ENCODE measurements at regions not wholly inside any gene's neighbourhood (a gene's known extent, or its start where the extent isn't known, plus 50 kb on each side); places are given as distances from the start of the nearest gene placed in this dataset.

DNA sequence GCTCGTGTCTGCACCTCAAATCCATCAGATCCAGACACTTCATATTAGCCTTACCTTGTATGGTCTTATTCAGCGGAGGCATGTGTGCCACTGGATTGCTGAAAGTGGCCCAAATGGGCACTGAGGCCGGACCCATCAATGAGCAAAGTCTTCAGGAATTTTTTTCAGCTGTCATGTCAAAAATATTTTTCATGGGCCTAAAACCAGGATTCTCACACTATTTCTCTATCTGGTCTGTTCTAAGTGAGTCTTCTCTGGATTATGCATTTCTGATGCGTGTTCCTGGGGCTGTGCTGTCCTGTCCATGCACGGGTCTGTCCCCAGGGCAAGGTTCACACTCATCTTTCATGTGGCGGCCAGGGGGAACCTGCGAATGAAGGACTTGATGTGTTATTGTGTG lies 94.6 kb downstream of the KCNA5 start:
- peaks cover 5 to 19% (median 6%) of the 10 kb centered on the region in 4 donors for H3K9me3 ChIP-seq (ENCODE audit: control insufficient read depth in 4 of 4, low read length in 3 of 4)
- WGBS: 80% methylated on average over 7 of the region's 7 CpGs
- no peaks in the 10 kb centered on the region for H3K4me1 ChIP-seq (ENCODE audit: control insufficient read depth in 4 of 4, insufficient read depth in 4 of 4, low read length in 3 of 4)
- no peak overlapping the region for H3K4me3 ChIP-seq (ENCODE audit: low read depth in 1 of 3, low read length in 3 of 3)
- no peak for DNase-seq (ENCODE audit: low spot score)
- H3K9ac ChIP-seq (ENCODE audit: low read depth in 1 of 2, low read length in 2 of 2): no peak overlapping the region
- H3K27me3 ChIP-seq (ENCODE audit: control insufficient read depth in 4 of 4, insufficient read depth in 4 of 4, low read length in 3 of 4): peaks cover 0 to under 1% (median 0%) of the 10 kb centered on the region in 4 donors
- no peak overlapping the region for H3K27ac ChIP-seq (ENCODE audit: low read depth in 1 of 2, low read length in 2 of 2)
- H3K36me3 ChIP-seq (ENCODE audit: control insufficient read depth in 4 of 4, insufficient read depth in 3 of 4, low read depth in 1 of 4, low read length in 3 of 4): no peaks in the 10 kb centered on the region
- TF ChIP-seq JUND (IDR thresholded peaks at IDR 0.05) (no peak), SP1 (IDR thresholded peaks at IDR 0.05) (no peak), HNF4A (conservative IDR thresholded peaks at IDR 0.05) (no peak), ZBTB33 (IDR thresholded peaks at IDR 0.05) (no peak), YY1 (IDR thresholded peaks at IDR 0.05) (no peak), FOXA1 (IDR thresholded peaks at IDR 0.05) (no peak), RAD21 (IDR thresholded peaks at IDR 0.05) (no peak), FOXA2 (IDR thresholded peaks at IDR 0.05) (no peak), RXRA (IDR thresholded peaks at IDR 0.05) (no peak), NR2F2 (IDR thresholded peaks at IDR 0.05) (no peak), GABPA (IDR thresholded peaks at IDR 0.05 in 1 of 2, conservative IDR thresholded peaks at IDR 0.05 in 1 of 2) (no peak), REST (IDR thresholded peaks at IDR 0.05) (no peak), HNF4G (IDR thresholded peaks at IDR 0.05) (no peak), EGR1 (IDR thresholded peaks at IDR 0.05; ENCODE audit: low read depth in 2 of 2) (no peak)
- TF ChIP-seq, protein P1, sequence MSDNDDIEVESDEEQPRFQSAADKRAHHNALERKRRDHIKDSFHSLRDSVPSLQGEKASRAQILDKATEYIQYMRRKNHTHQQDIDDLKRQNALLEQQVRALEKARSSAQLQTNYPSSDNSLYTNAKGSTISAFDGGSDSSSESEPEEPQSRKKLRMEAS (IDR thresholded peaks at IDR 0.05): no peak
- TF ChIP-seq, protein P2, sequence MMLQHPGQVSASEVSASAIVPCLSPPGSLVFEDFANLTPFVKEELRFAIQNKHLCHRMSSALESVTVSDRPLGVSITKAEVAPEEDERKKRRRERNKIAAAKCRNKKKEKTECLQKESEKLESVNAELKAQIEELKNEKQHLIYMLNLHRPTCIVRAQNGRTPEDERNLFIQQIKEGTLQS (IDR thresholded peaks at IDR 0.05): no peak
- TF ChIP-seq, protein P3, sequence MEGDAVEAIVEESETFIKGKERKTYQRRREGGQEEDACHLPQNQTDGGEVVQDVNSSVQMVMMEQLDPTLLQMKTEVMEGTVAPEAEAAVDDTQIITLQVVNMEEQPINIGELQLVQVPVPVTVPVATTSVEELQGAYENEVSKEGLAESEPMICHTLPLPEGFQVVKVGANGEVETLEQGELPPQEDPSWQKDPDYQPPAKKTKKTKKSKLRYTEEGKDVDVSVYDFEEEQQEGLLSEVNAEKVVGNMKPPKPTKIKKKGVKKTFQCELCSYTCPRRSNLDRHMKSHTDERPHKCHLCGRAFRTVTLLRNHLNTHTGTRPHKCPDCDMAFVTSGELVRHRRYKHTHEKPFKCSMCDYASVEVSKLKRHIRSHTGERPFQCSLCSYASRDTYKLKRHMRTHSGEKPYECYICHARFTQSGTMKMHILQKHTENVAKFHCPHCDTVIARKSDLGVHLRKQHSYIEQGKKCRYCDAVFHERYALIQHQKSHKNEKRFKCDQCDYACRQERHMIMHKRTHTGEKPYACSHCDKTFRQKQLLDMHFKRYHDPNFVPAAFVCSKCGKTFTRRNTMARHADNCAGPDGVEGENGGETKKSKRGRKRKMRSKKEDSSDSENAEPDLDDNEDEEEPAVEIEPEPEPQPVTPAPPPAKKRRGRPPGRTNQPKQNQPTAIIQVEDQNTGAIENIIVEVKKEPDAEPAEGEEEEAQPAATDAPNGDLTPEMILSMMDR (IDR thresholded peaks at IDR 0.05; ENCODE audit: low read depth, low read length, missing input control): no peak

GRCh38 chr12:5138845-5139244 lies 95.2 kb downstream of the KCNA5 start:
- TF ChIP-seq RXRA (IDR thresholded peaks at IDR 0.05) (no peak), ZBTB33 (IDR thresholded peaks at IDR 0.05) (no peak), NR2F2 (IDR thresholded peaks at IDR 0.05) (no peak), RAD21 (IDR thresholded peaks at IDR 0.05) (no peak), SP1 (IDR thresholded peaks at IDR 0.05) (no peak), TAF1 (conservative IDR thresholded peaks at IDR 0.05) (no peak)
- H3K9ac ChIP-seq (ENCODE audit: low read depth in 1 of 2, low read length in 2 of 2): no peak overlapping the region
- no peaks in the 10 kb centered on the region for H3K4me1 ChIP-seq (ENCODE audit: control insufficient read depth in 4 of 4, insufficient read depth in 4 of 4, low read length in 3 of 4)
- no peak for DNase-seq (ENCODE audit: low spot score)
- H3K4me3 ChIP-seq (ENCODE audit: low read depth in 1 of 3, low read length in 3 of 3): no peak overlapping the region
- no peak overlapping the region for H3K27ac ChIP-seq (ENCODE audit: low read depth in 1 of 2, low read length in 2 of 2)
- no peaks in the 10 kb centered on the region for H3K27me3 ChIP-seq (ENCODE audit: control insufficient read depth in 4 of 4, insufficient read depth in 4 of 4, low read length in 3 of 4)
- no peaks in the 10 kb centered on the region for H3K36me3 ChIP-seq (ENCODE audit: control insufficient read depth in 4 of 4, insufficient read depth in 3 of 4, low read depth in 1 of 4, low read length in 3 of 4)
- peaks cover 5 to 19% (median 6%) of the 10 kb centered on the region in 4 donors for H3K9me3 ChIP-seq (ENCODE audit: control insufficient read depth in 4 of 4, low read length in 3 of 4)
